Tibial artery (tissue), 4 donors: ENCODE measurements at regions not wholly inside any gene's neighbourhood (a gene's known extent, or its start where the extent isn't known, plus 50 kb on each side); places are given as distances from the start of the nearest gene placed in this dataset.

ENCODE experiments used
- DNase-seq, 2 donors: peaks; one replicate each; pipeline ENCODE4 v3.0.0-alpha.2; 2019
- H3K27ac ChIP-seq, 2 donors: fragments of 200-600 bp; sonication (generic) in 1 of 2; 1 replicate in 1 of 2; 2 replicates in 1 of 2; pipeline ENCODE4 v1.5.1; 2018 to 2019; ENCODE audit warnings: mild to moderate bottlenecking in 1 of 2
- H3K27me3 ChIP-seq, 2 donors: fragments of 200-600 bp; sonication (generic) in 1 of 2; one replicate each; pipeline versions ENCODE4 v1.5.1 to v1.6.0; 2016 to 2019
- H3K36me3 ChIP-seq, 3 donors: fragments of 200-600 bp; sonication (generic) in 2 of 3; one replicate each; pipeline ENCODE4 v1.5.1; 2016 to 2019; ENCODE audit warnings: mild to moderate bottlenecking in 2 of 3
- H3K4me1 ChIP-seq, 4 donors: fragments of 200-600 bp; sonication (generic) in 2 of 4; 1 replicate in 3 of 4; 2 replicates in 1 of 4; pipeline ENCODE4 v1.5.1; 2016 to 2019
- H3K4me3 ChIP-seq, 2 donors: fragments of 200-600 bp; sonication (generic) in 1 of 2; 1 replicate in 1 of 2; 2 replicates in 1 of 2; pipeline ENCODE4 v1.5.1; 2018 to 2019; ENCODE audit warnings: mild to moderate bottlenecking in 2 of 2
- H3K9me3 ChIP-seq, 3 donors: fragments of 200-600 bp; sonication (generic) in 1 of 3; one replicate each; pipeline ENCODE4 v1.5.1; 2016 to 2019
- CTCF ChIP-seq, 2 experiments: fragments of 200-600 bp in 1 of 2; fragments of 450-650 bp in 1 of 2; IDR thresholded peaks; one replicate each; pipeline ENCODE4 v1.5.1; 2017 to 2019; ENCODE audit warnings: antibody characterized with exemption in 2 of 2, mild to moderate bottlenecking in 1 of 2, moderate library complexity in 1 of 2
- intact Hi-C: fragments of 100-400 bp; cut with DNase I; formaldehyde crosslinking; loops from one replicate; pipeline ENCODE4 v1.15.0; 2023; ENCODE audit warnings: low total_unique reads

- TF ChIP-seq CTCF (IDR thresholded peaks at IDR 0.05): no peak
- no peak for DNase-seq
Measured at GRCh38 chr1:239566074-239566473, 179.7 kb downstream of the CHRM3 start.

GRCh38 chr1:239570878-239571277 is 184.5 kb downstream of the CHRM3 start:
- H3K27ac ChIP-seq: no peak overlapping the region
- TF ChIP-seq CTCF (IDR thresholded peaks at IDR 0.05): no peak
- no peaks in the 10 kb centered on the region for H3K9me3 ChIP-seq
- H3K4me1 ChIP-seq: no peaks in the 10 kb centered on the region
- no peak for DNase-seq
- H3K4me3 ChIP-seq: no peak overlapping the region
- intact Hi-C loops: no loop called here
- H3K27me3 ChIP-seq: no peaks in the 10 kb centered on the region
- no peaks in the 10 kb centered on the region for H3K36me3 ChIP-seq

More at GRCh38 chr1:239566074-239566473, 179.7 kb downstream of the CHRM3 start:
- intact Hi-C loops: no loop called here
- H3K27me3 ChIP-seq: no peaks in the 10 kb centered on the region
- H3K27ac ChIP-seq: no peak overlapping the region
- no peaks in the 10 kb centered on the region for H3K4me1 ChIP-seq
- H3K9me3 ChIP-seq: no peaks in the 10 kb centered on the region
- no peak overlapping the region for H3K4me3 ChIP-seq
- no peaks in the 10 kb centered on the region for H3K36me3 ChIP-seq

- Histone ChIP-seq H3K27ac (no peak overlapping the region), H3K9me3 (no peaks in the 10 kb centered on the region), H3K4me3 (no peak overlapping the region), H3K4me1 (no peaks in the 10 kb centered on the region), H3K27me3 (no peaks in the 10 kb centered on the region), H3K36me3 (no peaks in the 10 kb centered on the region)
- no peak for TF ChIP-seq CTCF (IDR thresholded peaks at IDR 0.05)
- no peak for DNase-seq
- intact Hi-C loops: no loop called here
Measured at GRCh38 chr1:239572183-239572582, 185.8 kb downstream of the CHRM3 start.

GRCh38 chr1:239574112-239574511 is 187.7 kb downstream of the CHRM3 start:
- TF ChIP-seq CTCF (IDR thresholded peaks at IDR 0.05): no peak
- Histone ChIP-seq H3K9me3 (no peaks in the 10 kb centered on the region), H3K27ac (no peak overlapping the region), H3K4me3 (no peak overlapping the region), H3K36me3 (no peaks in the 10 kb centered on the region), H3K4me1 (no peaks in the 10 kb centered on the region), H3K27me3 (no peaks in the 10 kb centered on the region)
- intact Hi-C loops: no loop called here
- no peak for DNase-seq

- no peaks in the 10 kb centered on the region for H3K27me3 ChIP-seq
- TF ChIP-seq CTCF (IDR thresholded peaks at IDR 0.05): no peak
- H3K9me3 ChIP-seq: no peaks in the 10 kb centered on the region
- no peaks in the 10 kb centered on the region for H3K4me1 ChIP-seq
- H3K36me3 ChIP-seq: no peaks in the 10 kb centered on the region
- no peak for DNase-seq
- H3K27ac ChIP-seq: no peak overlapping the region
- H3K4me3 ChIP-seq: no peak overlapping the region
- intact Hi-C loops: no loop called here
Measured at GRCh38 chr1:239575113-239575512, 188.7 kb downstream of the CHRM3 start.

- H3K4me1 ChIP-seq: peaks cover 0 to 26% (median 5%) of the 10 kb centered on the region in 4 donors
- H3K27me3 ChIP-seq: no peaks in the 10 kb centered on the region
- no peaks in the 10 kb centered on the region for H3K36me3 ChIP-seq
- no peak overlapping the region for H3K4me3 ChIP-seq
- no peak overlapping the region for H3K27ac ChIP-seq
- no peak for TF ChIP-seq CTCF (IDR thresholded peaks at IDR 0.05)
- intact Hi-C loops: no loop called here
- DNase-seq: no peak
- no peaks in the 10 kb centered on the region for H3K9me3 ChIP-seq
Measured at GRCh38 chr1:239583536-239583935, 197.2 kb downstream of the CHRM3 start.
